ENCODE measurements at regions not wholly inside any gene's neighbourhood (a gene's known extent, or its start where the extent isn't known, plus 50 kb on each side); places are given as distances from the start of the nearest gene placed in this dataset.
A peak's percentile ranks its signal among the peaks of the same experiment; 100 is the strongest.

- DNase-seq (ENCODE audit: low spot score) = no peak
Observed at GRCh38 chr18:27621236-27621890, 436.3 kb upstream of the CHST9 start.

GRCh38 chr18:27619906-27620305 lies 434.8 kb upstream of the CHST9 start:
- DNase-seq (ENCODE audit: low spot score) = no peak

GRCh38 chr18:27619090-27619772 lies 434.1 kb upstream of the CHST9 start:
- no peak for DNase-seq (ENCODE audit: low spot score)

DNA sequence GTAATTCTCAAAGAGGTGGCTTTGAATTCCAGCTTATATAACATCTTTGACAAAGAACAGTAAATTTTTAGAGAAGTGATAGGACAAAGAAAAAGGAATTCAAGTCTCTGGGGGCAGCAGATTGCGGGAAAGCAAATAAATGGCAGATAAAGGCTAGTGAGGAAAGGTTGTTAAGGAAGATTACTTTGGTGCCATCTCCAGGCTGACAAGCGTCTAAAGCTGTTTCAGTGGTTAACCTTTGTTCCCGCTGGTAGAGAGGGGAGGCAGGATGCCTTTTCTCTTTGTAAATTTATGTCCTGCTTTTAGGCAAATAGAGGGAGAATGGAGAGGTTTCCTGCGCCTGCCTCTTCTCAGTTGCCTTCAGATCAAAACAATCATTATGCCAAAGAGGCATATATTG lies 431.2 kb upstream of the CHST9 start:
- DNase-seq (ENCODE audit: low spot score) = no peak

- no peak for DNase-seq (ENCODE audit: low spot score)
Observed at GRCh38 chr18:27614951-27615844, 430.1 kb upstream of the CHST9 start.

DNA sequence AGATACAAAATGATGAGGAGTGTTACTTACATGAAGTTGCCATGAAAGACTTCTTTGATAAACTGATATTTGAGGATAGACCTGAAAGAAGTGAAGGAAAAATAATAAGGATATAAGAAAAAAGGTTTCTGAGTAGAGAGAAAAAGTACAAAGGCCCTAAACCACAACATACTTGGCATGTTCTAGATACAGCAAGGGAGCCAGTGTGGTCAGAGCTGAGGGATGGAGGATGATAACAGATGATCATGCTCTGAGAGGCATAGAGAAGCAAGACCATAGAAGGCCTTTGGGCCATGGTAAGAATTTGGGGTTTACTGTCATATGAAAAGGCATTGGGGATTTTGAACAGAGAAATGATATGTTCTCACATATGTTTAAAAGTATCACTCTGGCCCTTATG lies 424.1 kb upstream of the CHST9 start:
- no peak for DNase-seq (ENCODE audit: low spot score)

- no peak for DNase-seq (ENCODE audit: low spot score)
Observed at GRCh38 chr18:27608742-27609141, 423.6 kb upstream of the CHST9 start.

DNA sequence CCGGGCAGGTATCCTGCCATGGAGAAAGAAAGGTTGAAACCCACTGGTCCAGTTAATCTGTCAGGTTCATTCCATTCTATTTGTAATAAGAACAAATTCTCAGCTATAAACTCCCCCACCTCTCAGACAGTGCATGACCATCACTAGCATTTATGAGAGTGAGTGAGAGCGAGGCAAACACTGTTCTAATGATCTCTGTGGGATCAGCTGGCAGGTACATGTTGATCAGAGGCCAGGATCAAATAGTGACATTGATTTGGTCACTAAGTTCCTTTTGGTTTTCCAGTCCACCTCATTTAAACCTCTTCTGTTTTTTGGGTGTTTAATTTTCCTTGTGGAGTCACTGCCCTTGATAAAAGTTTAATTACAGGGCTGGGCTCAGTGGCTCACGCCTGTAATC lies 423.1 kb upstream of the CHST9 start:
- DNase-seq (ENCODE audit: low spot score) = no peak

DNA sequence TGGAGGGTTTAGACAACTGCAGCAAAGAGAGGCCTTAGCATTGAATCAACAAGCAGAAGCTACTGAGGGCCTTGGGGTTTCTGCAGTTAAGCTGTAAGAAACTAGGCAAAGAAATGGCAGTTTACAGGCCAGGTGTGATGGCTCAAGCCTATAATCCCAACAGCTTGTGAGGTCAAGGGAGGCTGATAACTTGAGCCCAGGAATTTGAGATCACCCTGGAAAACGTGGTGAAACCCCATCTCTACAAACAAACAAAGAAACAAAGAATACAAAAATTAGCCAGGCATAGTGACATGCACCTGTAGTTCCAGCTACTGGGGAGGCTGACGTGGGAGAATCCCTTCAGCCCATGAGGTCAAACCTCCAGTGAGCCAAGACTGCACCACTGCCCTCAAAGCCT lies 421.6 kb upstream of the CHST9 start:
- DNase-seq (ENCODE audit: low spot score) = no peak

GRCh38 chr18:27605107-27605834 lies 420.2 kb upstream of the CHST9 start:
- peak; percentile 4 for DNase-seq (ENCODE audit: low spot score)

DNA sequence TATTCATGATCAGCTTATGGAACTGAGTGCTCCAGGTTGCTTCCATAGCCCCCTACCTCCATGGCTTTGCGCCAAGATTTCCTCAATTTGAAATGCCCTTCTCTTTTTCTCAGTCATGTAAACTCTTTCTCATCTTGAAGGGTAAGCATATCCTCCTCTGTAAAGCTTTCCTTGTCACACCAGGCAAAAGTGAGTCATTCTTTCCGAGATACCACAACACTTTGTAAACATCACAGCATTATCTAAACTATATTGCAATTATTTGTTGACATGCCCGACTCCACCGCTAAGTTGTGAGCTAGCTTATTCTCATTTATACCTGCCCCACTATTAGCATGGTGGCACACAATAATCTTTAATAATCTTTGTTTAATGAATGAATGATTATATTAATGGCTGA lies 419.5 kb upstream of the CHST9 start:
- no peak for DNase-seq (ENCODE audit: low spot score)

- DNase-seq (ENCODE audit: low spot score) = no peak
Observed at GRCh38 chr18:27602092-27602491, 417.0 kb upstream of the CHST9 start.

DNA sequence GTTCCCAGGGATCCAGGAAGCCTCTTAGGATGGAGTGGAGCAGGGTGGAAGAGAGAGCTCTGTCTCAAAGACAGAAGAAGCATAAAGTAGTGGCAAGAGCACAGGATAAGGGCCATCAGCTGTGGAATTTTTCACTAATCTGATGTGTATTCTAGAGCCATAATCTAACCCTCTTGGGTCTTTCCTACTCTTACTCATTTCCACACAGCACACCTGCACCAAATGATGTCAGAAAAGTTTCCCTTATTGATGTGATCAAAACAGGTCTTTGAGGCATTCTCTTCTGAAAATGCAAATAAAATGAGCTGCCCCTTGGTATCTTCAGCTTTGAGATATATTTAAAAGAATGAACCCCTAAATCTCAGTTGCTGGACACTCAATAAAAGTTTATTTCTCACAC lies 415.1 kb upstream of the CHST9 start:
- DNase-seq (ENCODE audit: low spot score) = no peak

GRCh38 chr18:27599202-27599829 lies 414.2 kb upstream of the CHST9 start:
- peak; percentile 23 for DNase-seq (ENCODE audit: low spot score)

- DNase-seq (ENCODE audit: low spot score) = no peak
Observed at GRCh38 chr18:27595113-27595838, 410.2 kb upstream of the CHST9 start.

GRCh38 chr18:27585602-27586173 lies 400.6 kb upstream of the CHST9 start:
- no peak for DNase-seq (ENCODE audit: low spot score)

DNA sequence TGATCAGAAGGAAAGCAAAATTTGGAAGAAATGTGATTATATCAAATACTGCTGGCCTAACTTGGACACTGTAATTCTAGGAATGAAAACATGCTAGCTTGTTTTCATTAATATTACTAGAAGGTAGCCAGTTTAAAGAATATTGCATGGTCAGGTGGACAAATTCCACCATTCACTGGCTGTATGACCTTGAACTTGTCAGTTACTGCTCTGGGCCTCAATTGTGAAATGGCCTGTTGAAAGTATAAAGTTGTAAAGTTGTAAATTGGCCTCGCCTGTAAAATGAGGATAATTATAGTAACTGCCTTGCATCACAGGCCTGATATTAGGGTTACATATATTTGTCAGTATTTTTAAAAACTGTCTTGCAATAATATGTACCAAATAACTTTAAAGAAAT lies 398.4 kb upstream of the CHST9 start:
- DNase-seq (ENCODE audit: low spot score) = no peak

- no peak for DNase-seq (ENCODE audit: low spot score)
Observed at GRCh38 chr18:27582760-27583412, 397.8 kb upstream of the CHST9 start.

- DNase-seq (ENCODE audit: low spot score) = no peak
Observed at GRCh38 chr18:27581296-27581904, 396.3 kb upstream of the CHST9 start.

DNA sequence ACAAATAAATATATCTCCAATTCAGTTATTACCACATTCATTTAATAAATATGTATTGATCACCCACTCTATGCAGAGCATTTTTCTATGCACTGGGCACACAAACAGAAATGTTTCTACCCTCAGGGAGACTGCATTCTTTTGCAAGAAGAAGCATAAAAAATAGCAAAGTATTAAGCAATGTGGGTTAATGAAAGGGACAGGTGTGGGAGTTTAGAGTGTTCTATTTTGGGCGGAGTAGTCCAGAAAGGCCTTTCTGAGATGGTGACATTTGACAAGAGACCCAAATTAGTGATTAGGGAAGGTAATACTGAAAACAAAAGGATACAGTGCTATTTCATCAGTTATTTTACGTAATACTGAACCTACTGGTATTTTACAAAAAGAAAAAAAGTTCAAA lies 394.3 kb upstream of the CHST9 start:
- no peak for DNase-seq (ENCODE audit: low spot score)

Data from CD4-positive, alpha-beta T cell treated with Interleukin-15 for 4 hours (primary cell).